BJ (cell line): ENCODE measurements at regions not wholly inside any gene's neighbourhood (a gene's known extent, or its start where the extent isn't known, plus 50 kb on each side); places are given as distances from the start of the nearest gene placed in this dataset.

ENCODE experiments used
- CTCF ChIA-PET: fragments of 350-600 bp; formaldehyde crosslinking; extraction: SDS; loops from one replicate; lab custom pipeline; 2021; ENCODE audit warnings: antibody characterized with exemption, inconsistent platforms; lab: Yijun Ruan, JAX
- POLR2A ChIA-PET: fragments of 300-600 bp; sonication (Branson Sonifier 250); formaldehyde crosslinking; extraction: SDS; loops from one replicate; lab custom pipeline; 2021; ENCODE audit warnings: antibody characterized with exemption; lab: Charles Lee
- DNase-seq: peaks from one replicate; pipeline ENCODE4 v3.0.0-alpha.2; 2011; ENCODE audit warnings: low read depth
- H3K27me3 ChIP-seq: 2 replicates; pipeline ENCODE4 v1.6.0; 2011; ENCODE audit warnings: low read length; ENCODE audit not compliant: control insufficient read depth, insufficient read depth
- H3K36me3 ChIP-seq: 2 replicates; pipeline ENCODE4 v1.5.1; 2011; ENCODE audit warnings: low read length; ENCODE audit not compliant: control insufficient read depth, insufficient read depth
- H3K4me3 ChIP-seq: 2 replicates; pipeline ENCODE4 v1.5.1; 2011; ENCODE audit warnings: low read depth, mild to moderate bottlenecking, control low read depth, low read length
- CTCF ChIP-seq: IDR thresholded peaks from 2 replicates; pipeline ENCODE4 v1.5.1; 2011; ENCODE audit warnings: low read depth, mild to moderate bottlenecking, control low read depth, inconsistent platforms, low read length, moderate library complexity; ENCODE audit not compliant: insufficient read depth

GRCh38 chr3:89876116-89876515, 768.7 kb downstream of the EPHA3 start:
- no peak for TF ChIP-seq CTCF
- Histone ChIP-seq H3K4me3 (no peak overlapping the region), H3K27me3 (no peaks in the 10 kb centered on the region), H3K36me3 (no peaks in the 10 kb centered on the region)
- CTCF ChIA-PET = no interaction called here
- no peak for DNase-seq
- POLR2A ChIA-PET = no interaction called here

- TF ChIP-seq CTCF = no peak
- H3K27me3 ChIP-seq = no peaks in the 10 kb centered on the region
- ChIA-PET CTCF (no interaction called here), POLR2A (no interaction called here)
- DNase-seq = no peak
- H3K4me3 ChIP-seq = no peak overlapping the region
- no peaks in the 10 kb centered on the region for H3K36me3 ChIP-seq
Measured at GRCh38 chr3:89877230-89877629, 769.8 kb downstream of the EPHA3 start.

GRCh38 chr3:89889386-89889785, 782.0 kb downstream of the EPHA3 start:
- POLR2A ChIA-PET = no interaction called here
- DNase-seq = no peak
- H3K4me3 ChIP-seq = no peak overlapping the region
- no peaks in the 10 kb centered on the region for H3K27me3 ChIP-seq
- no peak for TF ChIP-seq CTCF
- CTCF ChIA-PET = no interaction called here
- H3K36me3 ChIP-seq = no peaks in the 10 kb centered on the region

- TF ChIP-seq CTCF = no peak
- CTCF ChIA-PET = no interaction called here
- Histone ChIP-seq H3K36me3 (no peaks in the 10 kb centered on the region), H3K27me3 (no peaks in the 10 kb centered on the region), H3K4me3 (no peak overlapping the region)
- DNase-seq = no peak
- POLR2A ChIA-PET = no interaction called here
Measured at GRCh38 chr3:89908711-89909213, 801.3 kb downstream of the EPHA3 start.

- H3K27me3 ChIP-seq = no peaks in the 10 kb centered on the region
- DNase-seq = no peak
- no peak for TF ChIP-seq CTCF
- CTCF ChIA-PET = no interaction called here
- POLR2A ChIA-PET = interaction anchor here (0.6 kb wide), 1 partner anchor 242 kb away, joined by 3 read pairs; no protein-coding TSS in a partner anchor
- no peak overlapping the region for H3K4me3 ChIP-seq
- no peaks in the 10 kb centered on the region for H3K36me3 ChIP-seq
Measured at GRCh38 chr3:89912031-89912430, 804.6 kb downstream of the EPHA3 start.
